Ishikawa (cell line): ENCODE measurements at regions not wholly inside any gene's neighbourhood (a gene's known extent, or its start where the extent isn't known, plus 50 kb on each side); places are given as distances from the start of the nearest gene placed in this dataset.

ENCODE experiments used
- CEBPB ChIP-seq: IDR thresholded peaks from 2 replicates; pipeline ENCODE4 v1.6.1; 2012
- CREB1 ChIP-seq: IDR thresholded peaks from 2 replicates; pipeline ENCODE4 v1.6.1; 2012; ENCODE audit warnings: low read depth
- EGR1 ChIP-seq: IDR thresholded peaks from 2 replicates; pipeline ENCODE4 v1.6.1; 2012
- EP300 ChIP-seq: IDR thresholded peaks from 2 replicates; pipeline ENCODE4 v1.6.1; 2012; ENCODE audit warnings: borderline replicate concordance
- MAX ChIP-seq: IDR thresholded peaks from 2 replicates; pipeline ENCODE4 v1.6.1; 2012
- NFIC ChIP-seq: IDR thresholded peaks from 2 replicates; pipeline ENCODE4 v1.6.1; 2012
- RAD21 ChIP-seq: IDR thresholded peaks from 2 replicates; pipeline ENCODE4 v1.6.1; 2012; ENCODE audit warnings: low read depth
- REST ChIP-seq: IDR thresholded peaks from 2 replicates; pipeline ENCODE4 v1.6.1; 2012; ENCODE audit warnings: low read depth, mild to moderate bottlenecking
- TAF1 ChIP-seq: IDR thresholded peaks from 2 replicates; pipeline ENCODE4 v1.6.1; 2012; ENCODE audit warnings: low read depth, mild to moderate bottlenecking
- TCF12 ChIP-seq: IDR thresholded peaks from 2 replicates; pipeline ENCODE4 v1.6.1; 2012; ENCODE audit warnings: low read depth
- TEAD4 ChIP-seq: IDR thresholded peaks from 2 replicates; pipeline ENCODE4 v1.6.1; 2012
- USF1 ChIP-seq: IDR thresholded peaks from 2 replicates; pipeline ENCODE4 v1.6.1; 2012
- YY1 ChIP-seq: IDR thresholded peaks from 2 replicates; pipeline ENCODE4 v1.6.1; 2012; ENCODE audit warnings: low read depth

- TF ChIP-seq YY1 (no peak), CEBPB (no peak), RAD21 (no peak), NFIC (no peak), EP300 (no peak), MAX (no peak), TAF1 (no peak), REST (no peak), EGR1 (no peak), TCF12 (no peak), TEAD4 (no peak), CREB1 (no peak), USF1 (no peak)
Measured at GRCh38 chr9:16278326-16278999, 592.0 kb downstream of the BNC2 start.
